BE2C (cell line): ENCODE measurements at regions not wholly inside any gene's neighbourhood (a gene's known extent, or its start where the extent isn't known, plus 50 kb on each side); places are given as distances from the start of the nearest gene placed in this dataset.

ENCODE experiments used
- DNase-seq: peaks from one replicate; pipeline ENCODE4 v3.0.0-alpha.2; 2020
- H3K27me3 ChIP-seq: fragments of 250-450 bp; sonication (Bioruptor Pico); 2 replicates; pipeline ENCODE4 v1.5.1; 2020; ENCODE audit warnings: mild to moderate bottlenecking
- H3K36me3 ChIP-seq: fragments of 250-450 bp; sonication (Bioruptor Pico); 2 replicates; pipeline ENCODE4 v1.5.1; 2020; ENCODE audit warnings: mild to moderate bottlenecking
- H3K4me1 ChIP-seq: fragments of 250-450 bp; sonication (Bioruptor Pico); 2 replicates; pipeline ENCODE4 v1.5.1; 2020
- H3K4me3 ChIP-seq: 2 replicates; pipeline ENCODE4 v1.5.1; 2011; ENCODE audit warnings: low read depth, low read length
- H3K9me3 ChIP-seq: fragments of 250-450 bp; sonication (Bioruptor Pico); 2 replicates; pipeline ENCODE4 v1.5.1; 2020
- TF ChIP-seq, protein P1 (sequence below): IDR thresholded peaks from 2 replicates; pipeline ENCODE4 v1.5.1; 2012; ENCODE audit warnings: mild to moderate bottlenecking, low read depth, low read length

DNA sequence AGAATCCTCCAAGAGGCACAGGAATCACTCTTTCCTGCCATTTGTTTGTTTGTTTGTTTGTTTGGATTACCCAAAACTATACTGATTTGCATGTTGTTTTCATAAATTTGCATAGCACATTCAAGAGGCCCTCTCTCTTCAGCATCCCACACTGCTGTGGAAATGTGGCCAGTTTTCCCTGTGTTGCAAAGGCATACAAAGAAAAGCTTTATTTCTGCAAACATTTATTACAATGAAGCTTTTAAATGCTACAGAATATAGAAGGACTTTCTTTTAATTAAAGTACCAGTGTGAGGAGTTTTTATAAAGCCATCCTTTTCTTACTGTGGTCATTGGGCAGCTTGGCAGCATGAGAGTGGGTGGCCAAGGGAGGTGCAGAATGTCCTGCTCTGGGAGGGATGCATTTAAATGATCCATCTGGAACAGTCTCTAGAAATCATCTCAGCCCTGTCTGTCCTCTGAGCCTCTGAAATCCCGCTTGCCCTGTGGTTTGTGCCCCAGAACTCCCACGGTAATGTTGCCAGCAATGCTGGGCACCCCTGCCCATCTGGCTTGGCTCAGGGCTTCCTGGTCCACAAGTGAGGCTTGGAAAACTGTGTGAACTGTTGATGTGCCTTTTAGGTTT lies 356.8 kb upstream of the KIF2A start:
- no peaks in the 10 kb centered on the region for H3K4me1 ChIP-seq
- DNase-seq: no peak
- H3K9me3 ChIP-seq: no peaks in the 10 kb centered on the region
- no peak overlapping the region for H3K4me3 ChIP-seq
- H3K27me3 ChIP-seq: peaks cover 3% of the 10 kb centered on the region; the same call in 1 of the 2 replicates
- TF ChIP-seq, protein P1, sequence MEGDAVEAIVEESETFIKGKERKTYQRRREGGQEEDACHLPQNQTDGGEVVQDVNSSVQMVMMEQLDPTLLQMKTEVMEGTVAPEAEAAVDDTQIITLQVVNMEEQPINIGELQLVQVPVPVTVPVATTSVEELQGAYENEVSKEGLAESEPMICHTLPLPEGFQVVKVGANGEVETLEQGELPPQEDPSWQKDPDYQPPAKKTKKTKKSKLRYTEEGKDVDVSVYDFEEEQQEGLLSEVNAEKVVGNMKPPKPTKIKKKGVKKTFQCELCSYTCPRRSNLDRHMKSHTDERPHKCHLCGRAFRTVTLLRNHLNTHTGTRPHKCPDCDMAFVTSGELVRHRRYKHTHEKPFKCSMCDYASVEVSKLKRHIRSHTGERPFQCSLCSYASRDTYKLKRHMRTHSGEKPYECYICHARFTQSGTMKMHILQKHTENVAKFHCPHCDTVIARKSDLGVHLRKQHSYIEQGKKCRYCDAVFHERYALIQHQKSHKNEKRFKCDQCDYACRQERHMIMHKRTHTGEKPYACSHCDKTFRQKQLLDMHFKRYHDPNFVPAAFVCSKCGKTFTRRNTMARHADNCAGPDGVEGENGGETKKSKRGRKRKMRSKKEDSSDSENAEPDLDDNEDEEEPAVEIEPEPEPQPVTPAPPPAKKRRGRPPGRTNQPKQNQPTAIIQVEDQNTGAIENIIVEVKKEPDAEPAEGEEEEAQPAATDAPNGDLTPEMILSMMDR: no peak
- no peaks in the 10 kb centered on the region for H3K36me3 ChIP-seq

DNA sequence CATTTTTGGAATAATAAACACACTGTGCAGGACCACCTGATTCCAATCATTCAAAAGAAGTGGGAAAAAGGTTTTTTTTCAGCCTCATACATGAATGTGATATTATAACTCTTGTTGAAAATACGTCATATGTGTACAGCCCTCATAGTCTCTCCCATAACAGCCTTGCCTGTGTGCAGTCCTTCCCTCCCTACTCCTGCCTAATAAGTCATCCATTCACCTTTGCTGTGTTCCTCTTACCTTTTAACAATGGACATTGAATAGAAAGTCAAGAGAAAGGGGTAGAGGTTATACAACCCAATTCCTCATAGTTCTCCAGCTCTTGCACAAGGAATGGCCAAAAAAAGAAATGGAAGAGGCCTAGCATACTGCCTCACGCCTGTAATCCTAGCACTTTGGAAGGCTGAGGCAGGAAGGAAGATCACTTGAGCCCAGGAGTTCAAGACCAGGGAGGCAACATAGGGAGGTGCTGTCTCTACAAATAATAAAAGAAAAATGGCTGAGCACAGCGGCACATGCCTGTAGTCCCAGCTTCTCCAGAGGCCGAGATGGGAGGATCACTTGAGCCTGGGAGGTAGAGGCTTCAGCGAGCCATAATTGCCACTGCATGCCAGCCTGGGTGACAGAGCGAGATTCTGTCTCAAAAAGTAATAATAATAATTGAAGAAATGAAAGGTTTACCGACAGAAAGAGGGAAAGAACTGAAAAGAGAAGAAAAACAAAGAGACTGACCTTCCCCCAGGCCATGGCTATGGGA lies 356.1 kb upstream of the KIF2A start:
- Histone ChIP-seq H3K9me3 (no peaks in the 10 kb centered on the region), H3K27me3 (peaks cover 3% of the 10 kb centered on the region; the same call in 1 of the 2 replicates), H3K36me3 (no peaks in the 10 kb centered on the region), H3K4me1 (no peaks in the 10 kb centered on the region), H3K4me3 (no peak overlapping the region)
- TF ChIP-seq, protein P1: no peak
- DNase-seq: no peak

DNA sequence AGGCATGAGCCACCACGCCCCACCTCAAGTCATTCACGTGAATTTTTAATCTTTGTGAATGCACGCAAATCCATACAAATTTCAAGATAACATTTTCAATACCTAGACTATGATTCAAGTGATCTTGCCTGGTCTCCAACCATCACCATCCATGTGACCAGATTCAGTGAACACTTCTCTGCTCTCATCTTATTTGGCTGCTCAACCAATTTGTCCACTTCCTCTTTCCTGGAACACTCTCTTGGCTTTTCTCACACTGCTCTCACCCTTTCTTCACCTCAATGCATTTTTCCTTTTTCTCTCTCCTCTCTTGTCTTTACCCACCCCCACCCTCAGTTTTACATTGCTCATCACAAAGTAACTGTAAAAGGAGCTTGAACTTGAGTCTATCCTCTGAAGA lies 354.7 kb upstream of the KIF2A start:
- no peaks in the 10 kb centered on the region for H3K4me1 ChIP-seq
- H3K4me3 ChIP-seq: no peak overlapping the region
- TF ChIP-seq, protein P1: no peak
- DNase-seq: no peak
- H3K36me3 ChIP-seq: no peaks in the 10 kb centered on the region
- no peaks in the 10 kb centered on the region for H3K9me3 ChIP-seq
- no peaks in the 10 kb centered on the region for H3K27me3 ChIP-seq

DNA sequence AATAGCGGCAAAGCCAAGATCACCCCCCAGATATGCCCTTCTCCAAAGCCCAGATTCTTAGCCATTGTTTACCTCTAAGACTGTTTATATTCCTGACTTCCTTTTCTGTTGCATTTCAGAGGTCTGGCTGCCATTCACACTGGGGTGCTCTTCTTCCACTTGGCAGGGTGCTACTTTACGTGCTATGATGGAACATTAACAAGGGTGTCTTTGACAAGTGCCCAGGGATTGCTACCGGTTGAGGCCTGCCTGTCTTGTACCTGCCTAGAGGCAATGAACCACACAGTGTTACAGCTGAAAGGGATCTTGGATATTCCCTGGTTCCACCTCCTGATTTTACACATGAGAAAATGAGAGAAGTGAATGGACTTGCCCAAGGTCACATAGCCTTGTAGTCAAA lies 352.1 kb upstream of the KIF2A start:
- no peaks in the 10 kb centered on the region for H3K36me3 ChIP-seq
- DNase-seq: no peak
- H3K4me1 ChIP-seq: no peaks in the 10 kb centered on the region
- H3K4me3 ChIP-seq: no peak overlapping the region
- H3K9me3 ChIP-seq: no peaks in the 10 kb centered on the region
- TF ChIP-seq, protein P1: no peak
- no peaks in the 10 kb centered on the region for H3K27me3 ChIP-seq

DNA sequence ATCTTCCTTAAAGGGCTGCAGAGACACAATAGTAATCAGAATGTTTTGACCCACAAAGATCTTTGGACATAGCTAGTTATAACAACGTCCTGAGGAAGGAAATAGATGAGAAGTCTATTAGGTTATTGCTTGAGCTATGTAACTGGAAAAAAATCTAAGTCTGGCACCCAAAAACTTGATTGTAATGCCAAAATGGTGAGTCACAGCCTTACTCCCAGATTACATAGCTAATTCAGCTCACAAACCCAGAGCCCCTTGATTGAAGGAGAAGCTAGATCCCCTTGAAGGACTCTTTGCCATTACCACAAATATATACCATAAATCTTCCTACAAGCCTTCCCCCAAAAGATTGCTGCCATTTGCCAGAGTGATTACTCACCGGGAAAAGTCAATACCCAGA lies 341.8 kb upstream of the KIF2A start:
- no peak for DNase-seq

More for the DNA sequence above, 341.8 kb upstream of the KIF2A start:
- Histone ChIP-seq H3K27me3 (no peaks in the 10 kb centered on the region), H3K36me3 (no peaks in the 10 kb centered on the region), H3K4me3 (no peak overlapping the region), H3K4me1 (no peaks in the 10 kb centered on the region), H3K9me3 (no peaks in the 10 kb centered on the region; the same call in 1 of the 2 replicates)
- TF ChIP-seq, protein P1: no peak
